Fibroblast of pulmonary artery (primary cell): ENCODE measurements at regions not wholly inside any gene's neighbourhood (a gene's known extent, or its start where the extent isn't known, plus 50 kb on each side); places are given as distances from the start of the nearest gene placed in this dataset.

Experiments used
- DNase-seq: peaks from one replicate; pipeline ENCODE4 v3.0.0-alpha.2; 2010; ENCODE audit warnings: low read depth
- H3K4me3 ChIP-seq: replicated peaks from 2 replicates; pipeline ENCODE4 v1.5.1; 2011; ENCODE audit warnings: low read depth, mild to moderate bottlenecking, control low read depth, low read length, moderate library complexity
- CTCF ChIP-seq: IDR thresholded peaks from 2 replicates; pipeline ENCODE4 v1.5.1; 2011; ENCODE audit warnings: mild to moderate bottlenecking, control low read depth, low read length, inconsistent platforms; ENCODE audit errors: missing control alignments

GRCh38 chr11:71201936-71202597 is 50.3 kb downstream of the SHANK2 start:
- H3K4me3 ChIP-seq = no peak overlapping the region
- no peak for DNase-seq
- TF ChIP-seq CTCF = no peak

- DNase-seq = no peak
- H3K4me3 ChIP-seq = no peak overlapping the region
- TF ChIP-seq CTCF = no peak
Observed at GRCh38 chr11:71201231-71201630, 51.1 kb downstream of the SHANK2 start.

- no peak for TF ChIP-seq CTCF
- H3K4me3 ChIP-seq = no peak overlapping the region
- DNase-seq = no peak
Observed at GRCh38 chr11:71200761-71201160, 51.6 kb downstream of the SHANK2 start.

- no peak overlapping the region for H3K4me3 ChIP-seq
- TF ChIP-seq CTCF = no peak
- no peak for DNase-seq
Observed at GRCh38 chr11:71200172-71200716, 52.1 kb downstream of the SHANK2 start.

GRCh38 chr11:71199226-71199820 is 53.1 kb downstream of the SHANK2 start:
- no peak for DNase-seq
- no peak overlapping the region for H3K4me3 ChIP-seq
- no peak for TF ChIP-seq CTCF

GRCh38 chr11:71198823-71199165 is 53.6 kb downstream of the SHANK2 start:
- DNase-seq = no peak
- no peak for TF ChIP-seq CTCF
- H3K4me3 ChIP-seq = no peak overlapping the region
